Activated CD4-positive, CD25-positive, alpha-beta regulatory T cell treated with anti-CD3 and anti-CD28 coated beads, Interleukin-2, amount 50 U/mL, for 24 hours (primary cell): ENCODE measurements at regions not wholly inside any gene's neighbourhood (a gene's known extent, or its start where the extent isn't known, plus 50 kb on each side); places are given as distances from the start of the nearest gene placed in this dataset.

ENCODE experiments used
- ATAC-seq, 2 donors: fragments of 150-1000 bp; cut with Tn5 transposase; one replicate each; pipeline ENCODE4 v1.10.0; 2021; ENCODE audit warnings: mild to moderate bottlenecking in 1 of 2, moderate library complexity in 1 of 2

DNA sequence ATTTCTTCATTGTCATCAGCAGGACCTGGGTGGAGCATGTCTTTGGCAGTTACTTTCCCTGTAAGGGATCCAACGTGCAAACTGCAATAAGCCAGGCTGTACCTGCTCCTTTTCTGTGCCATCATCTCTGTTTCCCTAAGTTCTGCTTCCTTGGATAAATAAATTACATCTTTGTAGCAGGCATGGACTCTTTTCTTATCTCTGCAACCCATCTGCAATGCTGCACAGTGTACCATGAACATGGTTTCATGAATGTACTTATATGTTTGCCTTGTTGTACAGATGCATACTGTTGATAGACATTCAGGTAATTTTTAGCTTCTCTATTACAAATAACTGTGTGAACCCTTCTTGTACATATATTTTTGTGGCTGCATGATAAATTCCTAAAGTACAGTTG lies 616.7 kb upstream of the PIK3C3 start:
- ATAC-seq, result no peak

DNA sequence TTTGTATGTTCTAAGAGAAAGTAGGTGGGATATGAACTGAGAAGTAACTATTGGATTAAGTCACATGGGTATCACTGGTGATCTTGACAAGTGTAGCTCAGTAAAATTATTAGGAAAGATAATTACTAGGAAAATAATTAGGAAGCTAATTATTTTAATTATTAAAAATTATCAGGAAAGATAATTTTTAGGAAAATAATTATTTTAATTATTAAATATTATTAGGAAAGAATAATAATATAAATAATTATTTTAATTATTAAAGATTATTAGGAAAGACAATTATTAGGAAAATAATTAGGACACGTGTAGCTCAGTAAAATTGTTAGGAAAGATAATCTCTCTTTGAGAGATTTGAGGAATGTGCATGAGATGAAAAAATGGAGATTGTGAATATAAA lies 623.4 kb upstream of the PIK3C3 start:
- no peak for ATAC-seq

DNA sequence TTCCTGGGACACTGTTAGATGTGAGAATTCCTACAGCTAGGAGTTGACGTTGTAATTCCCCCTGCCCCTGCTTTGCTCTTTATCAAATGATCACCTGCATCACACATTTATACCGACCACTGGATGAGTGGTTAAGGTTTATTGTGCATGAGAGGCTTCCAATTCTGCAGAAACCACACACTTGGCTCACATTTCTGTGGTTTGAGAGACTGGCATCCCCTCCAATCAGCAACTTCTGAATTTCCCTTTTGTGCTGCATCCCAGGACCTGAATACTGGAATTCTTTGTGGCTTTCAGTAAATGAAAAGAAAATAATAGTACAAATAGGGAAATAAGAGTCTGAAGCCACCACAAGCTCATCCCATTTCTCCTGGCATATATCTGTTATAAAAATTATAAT lies 628.7 kb upstream of the PIK3C3 start:
- ATAC-seq, result no peak

DNA sequence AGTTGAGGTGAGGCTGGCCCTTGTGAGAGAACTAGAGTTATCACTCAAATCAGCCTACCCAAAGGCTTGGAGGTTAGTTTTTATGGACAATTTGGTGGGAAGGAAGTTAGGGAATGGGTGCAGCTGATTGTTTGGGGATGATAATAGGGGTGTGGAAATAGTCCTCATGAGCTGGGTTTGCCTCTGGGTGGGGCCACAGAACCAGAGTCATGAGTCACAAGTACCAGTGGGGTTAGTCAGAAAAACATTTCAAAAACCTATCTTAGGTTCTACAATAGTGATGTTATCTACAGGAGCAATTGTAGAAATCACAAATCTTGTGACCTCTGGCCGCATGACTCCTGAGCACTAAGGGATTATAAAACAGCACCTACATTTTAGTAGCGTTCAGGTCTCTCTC lies 630.1 kb upstream of the PIK3C3 start:
- ATAC-seq, result no peak

DNA sequence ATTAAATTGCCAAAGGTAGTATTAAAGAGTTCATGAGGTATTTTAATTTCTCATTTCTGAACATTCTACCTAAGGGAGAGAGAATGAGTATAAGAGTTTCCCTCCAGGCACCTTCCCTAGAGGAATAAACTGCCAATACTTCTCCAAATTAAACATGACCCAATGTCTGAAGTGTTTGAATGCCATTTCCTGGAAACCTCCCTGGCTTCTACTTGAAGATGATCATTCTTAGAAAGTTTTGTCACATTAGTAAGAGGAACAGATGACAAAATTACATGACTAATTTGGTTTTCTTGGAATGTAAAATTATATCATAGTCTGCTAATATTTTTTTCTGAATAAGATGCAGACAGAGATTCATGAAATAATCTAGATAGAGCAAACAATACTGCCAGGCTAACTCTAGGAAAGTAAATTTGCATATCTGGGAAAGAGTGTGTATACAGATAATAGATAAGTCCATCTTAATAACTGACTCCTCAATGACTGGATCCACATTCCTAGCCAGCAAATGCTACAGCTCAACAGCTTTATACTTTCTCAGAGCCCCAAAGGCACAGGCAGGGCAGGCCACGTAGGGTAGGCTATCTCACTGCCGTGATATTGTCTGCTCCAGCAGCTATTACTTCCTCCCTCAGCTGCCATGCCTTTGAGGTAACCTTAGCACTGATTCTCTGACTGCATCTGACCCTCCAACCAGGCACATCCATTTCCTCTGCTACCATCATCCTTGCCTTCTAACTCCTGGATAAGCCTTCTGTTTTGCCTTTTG lies 630.8 kb upstream of the PIK3C3 start:
- no peak for ATAC-seq

DNA sequence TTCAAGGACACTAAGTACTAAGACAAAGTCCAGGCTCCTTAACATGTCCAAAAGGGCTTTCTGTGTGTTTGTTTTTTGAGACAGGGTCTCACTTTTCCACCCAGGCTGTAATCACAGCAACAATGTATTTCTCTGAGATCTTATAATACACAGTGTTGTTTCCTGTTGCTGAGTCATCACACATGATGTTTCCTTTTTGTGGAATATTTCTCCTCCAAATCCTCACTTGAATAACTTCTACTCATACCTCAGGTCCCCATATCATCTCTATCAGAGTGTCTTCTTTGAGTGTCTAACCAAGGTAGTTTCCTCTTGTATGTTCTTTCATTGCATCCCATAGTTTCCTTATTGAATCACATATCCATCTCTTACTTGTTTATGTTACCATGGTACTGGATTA lies 632.0 kb upstream of the PIK3C3 start:
- no peak for ATAC-seq

DNA sequence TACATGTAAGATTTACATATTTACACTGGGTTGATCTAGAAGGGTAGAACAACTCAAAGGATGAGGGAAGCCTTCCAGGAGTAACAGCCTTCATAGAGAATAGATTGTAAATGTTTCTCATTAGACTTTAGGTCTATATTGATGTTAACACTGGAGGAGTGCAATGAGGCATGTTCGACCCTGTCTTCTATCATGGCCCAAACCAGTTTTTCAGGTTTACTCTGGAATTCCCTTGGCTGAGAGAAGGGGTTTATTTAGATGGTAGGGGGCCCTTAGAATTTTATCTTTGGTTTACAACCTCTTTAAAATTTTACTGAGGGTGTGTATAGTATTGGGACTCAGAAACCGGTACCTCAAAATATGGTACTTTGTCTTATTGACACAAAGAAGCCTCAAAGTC lies 634.9 kb upstream of the PIK3C3 start:
- no peak for ATAC-seq

DNA sequence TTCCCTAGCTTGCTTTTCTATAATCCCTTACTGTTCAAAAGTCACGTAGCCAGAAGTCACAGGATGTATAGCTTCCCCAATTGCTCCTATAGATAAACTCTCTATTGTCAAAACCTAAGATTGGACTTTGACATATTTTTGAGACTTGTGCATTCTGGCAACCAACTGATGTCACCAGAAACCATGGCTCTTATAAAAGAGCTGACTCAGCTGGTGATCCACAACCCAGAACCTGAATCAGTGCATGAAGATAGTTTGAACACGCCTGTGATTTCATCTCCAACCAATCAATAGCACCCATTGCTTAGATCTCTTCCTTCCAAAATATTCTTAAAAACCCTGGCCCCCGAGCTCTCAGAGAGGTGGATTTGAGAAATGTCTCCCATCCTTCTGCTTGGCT lies 639.9 kb upstream of the PIK3C3 start:
- ATAC-seq, result no peak

DNA sequence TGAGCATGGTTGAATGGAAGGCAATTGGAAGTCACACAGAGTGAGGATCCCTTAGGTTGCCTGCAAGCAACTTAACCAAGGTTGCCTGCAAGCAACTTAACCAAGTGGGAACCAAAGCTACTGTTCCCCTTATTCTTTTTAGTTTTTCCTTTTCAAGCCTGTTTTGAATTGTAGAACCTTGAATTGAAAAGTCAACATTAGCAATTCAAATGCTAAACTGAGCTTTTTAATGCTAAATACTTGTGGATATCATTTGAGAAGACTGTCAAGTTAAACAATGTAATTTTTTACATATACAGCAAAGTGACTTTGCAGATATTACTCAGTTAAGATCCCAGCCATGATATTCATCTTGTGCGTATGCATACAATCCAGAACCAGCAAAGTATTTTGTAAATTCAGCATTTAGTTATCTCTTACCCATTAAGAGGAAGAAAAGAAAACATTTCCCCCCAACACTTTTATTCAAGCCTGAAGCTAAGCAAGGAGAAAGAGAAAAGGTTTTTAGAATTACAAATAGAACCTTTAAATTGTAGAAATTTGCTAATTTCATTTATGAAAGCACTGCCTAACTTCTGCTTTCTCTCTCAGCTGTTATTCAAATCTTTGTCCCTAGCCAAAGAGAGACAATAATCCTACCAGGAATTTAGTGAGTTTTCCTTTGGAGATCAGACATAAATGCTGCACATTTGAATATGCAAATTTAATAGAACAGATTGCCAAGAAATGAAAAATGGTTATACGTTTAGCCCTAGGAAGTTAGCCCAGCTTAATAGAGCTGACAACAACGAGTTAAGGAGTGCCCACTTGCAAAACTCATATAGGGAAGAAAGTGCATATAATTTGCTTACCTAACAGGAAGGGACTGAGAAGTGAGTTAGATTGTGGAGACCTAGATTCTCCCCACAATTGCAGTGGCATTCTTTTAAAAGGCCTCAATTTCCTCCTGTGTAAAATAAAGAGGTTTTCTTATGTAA lies 643.2 kb upstream of the PIK3C3 start:
- ATAC-seq, result no peak

DNA sequence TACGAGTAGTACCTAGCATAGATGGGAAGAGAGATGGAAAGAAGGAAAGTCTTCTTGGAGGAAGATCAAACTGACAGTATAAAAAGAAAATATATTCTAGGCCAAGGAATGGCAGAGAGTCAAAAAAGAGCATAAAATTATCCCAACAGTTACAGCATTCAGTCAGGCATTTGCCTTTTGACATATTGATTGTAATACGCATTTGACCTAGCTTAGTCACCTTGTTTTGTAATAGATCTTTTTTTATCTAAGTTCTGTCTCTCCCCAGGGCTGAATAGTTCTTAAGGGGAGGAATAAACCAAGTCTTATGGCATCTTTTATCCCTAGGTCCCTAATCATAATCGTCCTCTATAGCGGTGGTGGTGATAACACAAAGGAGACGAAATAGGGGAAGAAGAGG lies 657.3 kb upstream of the PIK3C3 start:
- ATAC-seq, result no peak

DNA sequence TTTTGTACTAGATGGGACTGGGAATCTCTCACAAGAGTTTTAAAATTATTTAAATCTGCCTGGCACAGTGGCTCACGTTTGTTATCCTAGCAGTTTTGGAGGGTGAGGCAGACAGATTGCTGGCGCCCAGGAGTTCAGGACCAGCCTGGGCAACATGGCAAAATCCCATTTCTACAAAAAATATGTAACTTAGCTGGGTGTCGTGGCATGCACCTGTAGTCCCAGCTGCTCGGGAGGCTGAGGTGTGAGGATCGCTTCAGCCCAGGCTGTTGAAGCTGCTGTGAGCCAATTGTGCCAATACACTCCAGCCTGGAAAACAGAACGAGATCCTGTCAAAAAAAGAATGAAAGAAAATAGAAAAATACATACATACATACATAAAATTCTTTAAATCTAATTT lies 685.7 kb upstream of the PIK3C3 start:
- no peak for ATAC-seq

DNA sequence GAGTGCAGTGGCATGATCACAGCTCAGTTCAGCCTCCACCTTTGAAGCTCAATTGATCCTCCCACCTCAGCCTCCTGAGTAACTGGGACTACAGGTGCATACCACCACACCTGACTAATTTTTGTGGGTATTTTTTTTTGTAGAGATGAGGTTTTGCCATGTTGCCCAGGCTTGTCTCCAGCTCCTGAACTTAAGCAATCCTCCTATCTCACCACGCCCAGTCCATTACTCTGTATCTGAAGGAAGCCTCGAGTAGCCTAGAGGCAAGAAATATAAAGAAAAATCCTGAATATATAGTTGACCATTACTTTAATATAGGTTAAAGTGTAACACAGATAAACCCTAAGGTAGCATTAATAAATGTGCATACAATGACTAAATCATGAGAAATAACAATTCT lies 686.8 kb upstream of the PIK3C3 start:
- no peak for ATAC-seq

DNA sequence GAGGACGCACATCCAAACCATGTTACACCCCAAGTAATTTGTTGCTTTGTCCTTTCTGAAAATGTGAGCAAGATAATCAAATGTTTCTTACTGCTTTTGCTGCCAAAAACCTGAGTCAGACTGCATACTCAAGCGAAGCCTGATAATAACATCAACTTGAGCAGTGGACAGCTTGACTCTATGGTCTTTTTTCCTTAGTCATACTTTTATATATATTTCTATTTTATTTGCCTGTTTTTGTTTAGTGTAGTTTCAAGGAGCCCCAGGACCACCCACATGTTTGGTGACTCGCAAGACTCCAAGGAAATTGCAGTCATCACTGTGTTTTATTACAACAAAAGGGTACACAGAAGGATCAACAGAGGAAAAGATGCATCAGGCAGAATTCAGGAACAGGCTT lies 688.4 kb upstream of the PIK3C3 start:
- ATAC-seq, result no peak

DNA sequence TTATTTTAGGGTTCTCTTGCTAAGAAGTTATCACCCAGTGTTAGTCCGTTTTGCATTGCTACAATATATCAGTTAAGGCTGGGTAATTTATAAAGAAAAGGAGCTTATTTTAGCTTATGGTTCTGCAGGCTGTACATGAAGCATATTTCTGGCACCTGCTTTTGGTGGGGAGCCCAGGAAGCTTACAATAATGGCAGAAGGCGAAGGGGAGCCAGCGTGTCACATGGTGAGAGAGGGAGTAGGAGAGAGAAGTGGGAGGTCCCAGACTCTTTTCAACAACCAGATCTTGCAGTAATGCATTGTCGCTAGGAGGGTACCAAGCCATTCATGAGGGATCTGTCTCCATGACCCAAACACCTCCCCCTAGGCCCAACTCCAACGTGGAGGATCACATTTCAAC lies 688.8 kb upstream of the PIK3C3 start:
- no peak for ATAC-seq

DNA sequence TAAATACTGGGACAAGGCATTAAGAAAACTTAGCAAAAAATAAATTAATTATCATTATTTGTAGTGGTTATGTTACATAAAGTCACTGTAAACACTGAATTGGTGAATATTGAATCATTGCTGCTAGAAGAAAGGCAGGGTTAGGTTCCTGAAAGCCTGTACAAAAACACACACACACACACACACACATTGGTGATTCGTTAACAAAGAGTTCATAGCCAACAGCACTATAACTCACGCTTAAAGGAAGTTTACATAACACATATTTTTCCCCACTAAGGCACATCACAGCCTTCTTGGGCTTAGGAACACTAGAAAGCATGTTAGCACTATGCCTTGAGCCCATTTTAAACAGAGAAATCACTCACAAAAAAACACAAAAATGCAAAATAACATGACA lies 690.0 kb upstream of the PIK3C3 start:
- ATAC-seq, result no peak

DNA sequence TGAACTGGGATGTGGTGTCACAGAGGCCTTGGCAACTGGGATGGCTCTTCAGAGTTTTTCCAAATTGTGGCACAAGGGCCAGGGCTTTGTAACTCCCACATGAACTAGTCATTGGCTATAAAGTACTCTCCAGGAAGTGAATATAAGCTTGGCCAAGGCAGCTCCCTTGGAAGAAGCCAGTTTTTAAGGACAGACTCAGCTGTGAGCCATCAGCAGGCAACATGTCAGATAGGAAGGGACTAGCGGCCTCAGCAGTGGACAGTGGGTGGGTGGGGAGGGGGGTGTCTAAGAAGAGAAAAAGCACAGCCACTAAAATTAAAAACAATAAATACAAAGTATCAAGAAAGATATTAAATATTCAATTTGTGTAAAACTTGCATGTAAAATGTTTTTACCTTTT lies 691.1 kb upstream of the PIK3C3 start:
- no peak for ATAC-seq

DNA sequence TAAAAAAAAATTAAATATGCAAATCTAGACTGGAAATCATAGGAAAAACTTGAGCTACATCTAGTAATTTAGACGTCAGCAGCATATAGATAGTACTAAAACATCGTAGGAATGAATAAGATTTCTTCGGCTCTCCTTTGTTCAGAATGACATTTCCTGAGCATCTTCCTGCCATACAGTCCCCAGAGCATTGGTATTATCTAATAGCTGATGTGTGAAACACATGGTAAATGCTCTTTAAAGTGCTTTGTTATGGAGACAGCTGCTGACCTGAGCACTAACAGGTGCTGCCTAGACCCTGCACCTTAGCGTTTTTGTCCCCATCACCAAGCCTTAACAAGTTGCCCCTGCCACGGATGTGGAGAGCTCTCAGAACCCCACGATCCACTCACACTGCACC lies 692.3 kb upstream of the PIK3C3 start:
- ATAC-seq, result no peak

DNA sequence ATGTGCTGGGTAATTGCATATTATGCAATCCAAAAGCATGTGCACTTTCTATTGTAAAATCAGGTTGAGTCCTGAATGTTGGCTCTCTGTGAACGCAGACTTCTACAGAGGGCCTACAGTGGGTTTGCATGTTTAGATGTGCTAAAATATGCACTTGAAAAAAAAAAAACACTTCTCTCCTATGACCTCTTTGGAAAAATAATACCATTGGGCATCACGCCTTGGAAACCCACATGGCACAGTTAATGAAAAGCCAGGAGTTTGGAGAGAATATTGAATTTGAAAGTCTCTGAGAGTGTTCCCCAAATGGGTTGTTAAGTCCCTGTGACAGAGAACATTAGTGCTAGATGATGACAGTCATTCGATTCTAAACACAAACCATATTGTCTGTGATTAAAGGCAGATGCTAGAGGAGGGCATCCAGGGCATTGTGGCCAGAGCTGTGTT lies 710.4 kb upstream of the PIK3C3 start:
- ATAC-seq, result no peak

DNA sequence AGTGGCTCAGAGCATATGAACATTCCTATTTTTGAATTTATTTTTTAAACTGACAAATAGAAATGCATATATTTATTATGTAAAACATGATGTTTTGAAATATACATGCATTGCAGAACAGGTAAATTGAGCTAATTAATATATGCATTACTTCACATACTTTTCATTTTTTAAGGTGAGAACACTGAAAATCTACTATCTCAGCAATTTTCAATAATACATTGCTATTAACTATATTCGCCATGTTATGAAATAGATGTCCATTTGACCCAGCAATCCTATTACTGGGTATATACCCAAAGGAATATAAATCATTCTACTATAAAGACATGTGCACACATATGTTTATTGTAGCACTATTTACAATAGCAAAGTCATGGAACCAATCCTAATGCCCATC lies 717.7 kb upstream of the PIK3C3 start:
- ATAC-seq, result no peak

DNA sequence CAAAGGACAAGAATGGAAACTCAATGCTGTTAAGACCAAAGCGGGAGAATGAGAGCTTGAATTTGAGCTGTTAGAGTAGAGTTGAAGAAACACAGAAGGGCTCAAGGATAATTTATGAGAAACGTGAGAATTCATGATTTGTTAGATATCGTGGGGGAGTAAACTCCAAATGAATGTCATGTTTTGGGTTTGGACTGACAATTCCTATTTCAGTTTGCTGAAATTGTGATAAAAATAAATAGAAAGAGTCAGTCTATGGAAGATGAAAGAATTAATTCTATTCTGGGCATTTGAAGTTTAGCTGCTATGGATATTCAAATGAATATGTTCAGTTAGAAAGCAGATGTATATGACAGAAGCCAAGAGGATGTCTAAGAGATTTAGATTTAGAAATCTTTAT lies 723.4 kb upstream of the PIK3C3 start:
- no peak for ATAC-seq

DNA sequence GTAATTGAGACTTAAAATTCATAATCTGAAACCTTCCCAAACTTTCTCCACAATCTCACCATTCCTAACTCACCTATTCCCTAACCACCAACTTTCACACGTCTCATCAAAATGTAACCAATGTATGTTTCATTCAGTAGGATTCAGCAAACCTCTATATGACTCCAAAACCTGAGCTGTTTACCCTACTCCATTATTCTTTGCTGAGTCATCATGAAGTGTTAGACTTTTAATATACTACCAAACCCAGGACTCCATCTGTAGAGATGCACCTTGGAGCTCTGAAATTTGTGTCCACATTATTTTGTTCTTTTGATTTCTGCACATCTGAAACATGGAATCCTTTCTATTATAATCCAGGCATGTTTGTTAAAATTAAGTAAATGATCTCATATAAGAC lies 727.0 kb upstream of the PIK3C3 start:
- no peak for ATAC-seq

DNA sequence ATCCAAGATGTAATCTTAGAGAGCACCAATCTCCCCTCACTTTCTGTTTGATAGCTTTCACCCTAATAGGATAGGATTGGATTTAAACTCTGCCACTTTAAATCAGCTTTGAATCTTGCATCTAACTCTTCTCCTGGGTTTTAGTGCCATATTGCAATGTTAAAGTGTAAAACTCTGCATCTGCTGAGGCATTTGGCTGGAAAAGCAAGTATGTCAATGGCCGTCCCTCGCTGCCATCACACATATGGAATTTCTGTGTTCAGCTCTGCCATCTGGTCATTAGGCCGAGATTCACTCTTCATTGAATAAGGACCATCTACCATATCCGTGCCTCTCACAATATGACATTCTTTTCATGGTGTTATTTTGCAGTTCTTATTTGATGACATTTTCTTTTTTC lies 728.1 kb upstream of the PIK3C3 start:
- ATAC-seq, result no peak

DNA sequence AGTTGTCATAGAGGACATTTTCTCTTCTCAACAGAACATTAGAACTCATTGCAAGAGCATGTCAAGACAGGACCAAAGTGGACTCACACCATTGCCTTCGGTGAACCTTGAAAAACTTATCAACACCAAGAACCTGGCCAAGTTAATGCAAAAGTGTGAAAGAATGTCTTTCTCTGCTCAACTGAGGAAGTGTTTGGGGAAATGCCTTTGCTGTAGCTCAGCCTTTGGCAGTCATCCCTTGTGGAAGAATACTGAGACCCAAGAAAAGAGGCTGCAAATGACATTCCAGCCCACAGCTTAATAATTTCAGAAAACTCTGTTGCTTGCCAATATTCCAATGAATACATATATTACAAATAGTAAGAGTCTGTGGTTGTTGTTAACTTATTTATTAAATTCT lies 728.8 kb upstream of the PIK3C3 start:
- no peak for ATAC-seq

DNA sequence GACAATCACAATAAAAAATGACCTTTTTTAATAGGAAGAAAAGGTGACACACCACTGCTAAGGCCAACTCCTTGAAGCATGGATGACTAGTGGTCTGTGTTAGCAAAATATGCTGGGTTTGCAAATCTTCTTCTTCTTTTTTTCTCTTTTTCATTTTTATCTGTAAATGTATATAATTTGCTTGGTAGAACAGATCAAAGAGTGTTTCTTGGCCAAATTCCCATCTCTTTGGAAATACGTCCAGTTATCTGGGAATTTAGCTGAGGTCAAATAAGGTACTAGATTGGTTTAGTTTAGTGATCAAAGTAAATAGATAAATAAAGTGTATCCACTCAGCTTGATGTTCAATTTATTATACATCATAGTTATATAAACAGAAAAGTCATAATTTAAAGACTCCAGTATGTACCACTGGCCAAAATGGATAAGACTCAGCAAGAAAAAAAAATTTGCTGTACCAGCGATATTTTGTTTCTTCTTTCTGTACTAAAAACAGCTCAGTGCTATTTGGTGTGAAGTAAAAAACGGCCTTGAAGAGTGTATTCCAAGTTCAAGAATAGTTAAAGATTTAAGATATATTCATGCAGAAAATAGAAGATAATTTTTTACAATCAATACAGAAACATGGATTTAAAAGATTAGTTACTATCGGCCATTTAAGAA lies 738.6 kb upstream of the PIK3C3 start:
- ATAC-seq, result no peak
